GM23338 (cell line): ENCODE measurements at regions not wholly inside any gene's neighbourhood (a gene's known extent, or its start where the extent isn't known, plus 50 kb on each side); places are given as distances from the start of the nearest gene placed in this dataset.
A peak's percentile ranks its signal among the peaks of the same experiment; 100 is the strongest.

ENCODE experiments used
- ATAC-seq: fragments of 200-7000 bp; cut with Tn5 transposase; 3 replicates; pipeline ENCODE4 v1.9.1; 2020
- DNase-seq: peaks from one replicate; pipeline ENCODE4 v3.0.0-alpha.2; 2015; ENCODE audit warnings: low spot score
- H2AFZ ChIP-seq: fragments of 200-600 bp; sonication (generic); 2 replicates; pipeline ENCODE4 v1.8.0; 2016; ENCODE audit warnings: antibody characterized with exemption, mild to moderate bottlenecking, moderate library complexity
- H3F3A ChIP-seq: fragments of 200-600 bp; sonication (generic); replicated peaks from 2 replicates; pipeline ENCODE4 v1.8.0; 2017; ENCODE audit warnings: antibody characterized with exemption, mixed run types, low read depth
- H3K27ac ChIP-seq: fragments of 200-600 bp; sonication (generic); 2 replicates; pipeline ENCODE4 v1.6.1; 2016; ENCODE audit warnings: low read depth
- H3K27me3 ChIP-seq: fragments of 200-600 bp; sonication (generic); 2 replicates; pipeline ENCODE4 v1.8.0; 2016; ENCODE audit warnings: mild to moderate bottlenecking, mixed run types, moderate library complexity; ENCODE audit not compliant: insufficient read depth
- H3K36me3 ChIP-seq: fragments of 200-600 bp; sonication (generic); 2 replicates; pipeline ENCODE4 v1.8.0; 2016; ENCODE audit warnings: mild to moderate bottlenecking; ENCODE audit not compliant: insufficient read depth
- H3K4me1 ChIP-seq: fragments of 200-600 bp; sonication (generic); 2 replicates; pipeline ENCODE4 v1.8.0; 2016; ENCODE audit warnings: mild to moderate bottlenecking, moderate library complexity; ENCODE audit not compliant: insufficient read depth
- H3K4me2 ChIP-seq: fragments of 200-600 bp; sonication (generic); 2 replicates; pipeline ENCODE4 v1.7.1; 2017; ENCODE audit warnings: mixed run types
- H3K4me3 ChIP-seq: fragments of 200-600 bp; sonication (generic); 2 replicates; pipeline ENCODE4 v1.6.1; 2016; ENCODE audit warnings: mixed run types
- H3K79me2 ChIP-seq: fragments of 200-600 bp; sonication (generic); replicated peaks from 2 replicates; pipeline ENCODE4 v1.8.0; 2017; ENCODE audit warnings: mild to moderate bottlenecking; ENCODE audit not compliant: insufficient read depth
- H3K9me2 ChIP-seq: fragments of 200-600 bp; sonication (generic); 2 replicates; pipeline ENCODE4 v1.8.0; 2017; ENCODE audit not compliant: insufficient read depth
- H4K20me1 ChIP-seq: fragments of 200-600 bp; sonication (generic); replicated peaks from 2 replicates; pipeline ENCODE4 v1.8.0; 2017; ENCODE audit warnings: mild to moderate bottlenecking; ENCODE audit not compliant: insufficient read depth
- H3K27ac Mint-ChIP-seq: 2 replicates; pipeline ENCODE4 v1.8.0; 2020; ENCODE audit warnings: inconsistent platforms, mild to moderate bottlenecking, moderate library complexity, mixed read lengths
- H3K27me3 Mint-ChIP-seq: 3 replicates; pipeline ENCODE4 v1.8.0; 2022; ENCODE audit warnings: low read depth, mild to moderate bottlenecking, moderate library complexity, mixed read lengths, inconsistent platforms; ENCODE audit not compliant: insufficient read depth, poor library complexity
- H3K36me3 Mint-ChIP-seq: 3 replicates; pipeline ENCODE4 v1.8.0; 2021; ENCODE audit warnings: low read depth, mild to moderate bottlenecking, inconsistent platforms, moderate library complexity, mixed read lengths
- H3K4me1 Mint-ChIP-seq: 3 replicates; pipeline ENCODE4 v1.8.0; 2020; ENCODE audit warnings: mild to moderate bottlenecking, inconsistent platforms, mixed read lengths
- H3K4me3 Mint-ChIP-seq: 3 replicates; pipeline ENCODE4 v1.8.0; 2021; ENCODE audit warnings: moderate library complexity, mild to moderate bottlenecking, inconsistent platforms, mixed read lengths
- H3K9me3 Mint-ChIP-seq: 3 replicates; pipeline ENCODE4 v1.8.0; 2020; ENCODE audit warnings: moderate library complexity, mild to moderate bottlenecking, inconsistent platforms, mixed read lengths
- CTCF ChIP-seq, 2 experiments: fragments of 200-600 bp in 1 of 2; sonication (generic) in 1 of 2; conservative IDR thresholded peaks; 2 replicates each; pipeline versions ENCODE4 v1.5.1 to v1.6.1; 2016 to 2017; ENCODE audit warnings: antibody characterized with exemption in 2 of 2, low read depth in 2 of 2, mild to moderate bottlenecking in 2 of 2, moderate library complexity in 1 of 2
- ETS1 ChIP-seq: IDR thresholded peaks from 2 replicates; pipeline ENCODE4 v1.6.1; 2016; ENCODE audit warnings: antibody characterized with exemption
- EZH2phosphoT487 ChIP-seq: fragments of 200-600 bp; sonication (generic); IDR thresholded peaks from one replicate; pipeline ENCODE4 v1.8.1; 2018; ENCODE audit warnings: antibody characterized with exemption; ENCODE audit not compliant: unreplicated experiment
- NANOG ChIP-seq: IDR thresholded peaks from 2 replicates; pipeline ENCODE4 v1.6.1; 2016; ENCODE audit warnings: antibody characterized with exemption, borderline replicate concordance
- ZNF462 ChIP-seq: fragments of 250-450 bp; sonication (Bioruptor Pico); IDR thresholded peaks from 2 replicates; pipeline ENCODE4 v1.5.0; 2020; ENCODE audit warnings: mild to moderate bottlenecking, moderate library complexity

GRCh38 chrX:66766318-66766717 lies 127.4 kb upstream of the EDA2R start (continued):
- TF ChIP-seq ZNF462 (CRISPR knock-in tag) (no peak), NANOG (no peak), EZH2phosphoT487 (no peak)

GRCh38 chrX:66760651-66761050 lies 121.8 kb upstream of the EDA2R start:
- TF ChIP-seq CTCF (conservative IDR thresholded peaks at IDR 0.05; ENCODE audit: low read depth in 2 of 2) (peak; percentile 33 to 46), ETS1 (no peak)
- Histone ChIP-seq H3K4me3 (no peak overlapping the region), H3K27me3 (no peaks in the 10 kb centered on the region), H3K27ac (no peak overlapping the region), H3K4me2 (no peak overlapping the region), H3K4me1 (no peaks in the 10 kb centered on the region), H3K36me3 (no peaks in the 10 kb centered on the region), H3K79me2 (no peaks in the 10 kb centered on the region), H4K20me1 (no peaks in the 10 kb centered on the region), H3F3A (no peaks in the 10 kb centered on the region), H3K9me2 (no peaks in the 10 kb centered on the region), H2AFZ (no peak overlapping the region)
- H3K4me1 Mint-ChIP-seq = no peaks in the 10 kb centered on the region
- DNase-seq = peak; percentile 18
- no peak overlapping the region for H3K27ac Mint-ChIP-seq
- ATAC-seq = no peak
- no peak overlapping the region for H3K4me3 Mint-ChIP-seq
- peaks cover 2% of the 10 kb centered on the region for H3K27me3 Mint-ChIP-seq
- H3K36me3 Mint-ChIP-seq = no peaks in the 10 kb centered on the region; the same call in 2 of the 3 replicates
- H3K9me3 Mint-ChIP-seq = no peaks in the 10 kb centered on the region; the same call in 1 of the 3 replicates
